SKM-1 treated with dmso at 0.1 percent for 144 hours (cell line): ENCODE measurements at regions not wholly inside any gene's neighbourhood (a gene's known extent, or its start where the extent isn't known, plus 50 kb on each side); places are given as distances from the start of the nearest gene placed in this dataset.

ENCODE experiments used
- DNase-seq: peaks from one replicate; lab custom pipeline; 2025; ENCODE audit not compliant: unreplicated experiment; lab: John Stamatoyannopoulos, UW

DNA sequence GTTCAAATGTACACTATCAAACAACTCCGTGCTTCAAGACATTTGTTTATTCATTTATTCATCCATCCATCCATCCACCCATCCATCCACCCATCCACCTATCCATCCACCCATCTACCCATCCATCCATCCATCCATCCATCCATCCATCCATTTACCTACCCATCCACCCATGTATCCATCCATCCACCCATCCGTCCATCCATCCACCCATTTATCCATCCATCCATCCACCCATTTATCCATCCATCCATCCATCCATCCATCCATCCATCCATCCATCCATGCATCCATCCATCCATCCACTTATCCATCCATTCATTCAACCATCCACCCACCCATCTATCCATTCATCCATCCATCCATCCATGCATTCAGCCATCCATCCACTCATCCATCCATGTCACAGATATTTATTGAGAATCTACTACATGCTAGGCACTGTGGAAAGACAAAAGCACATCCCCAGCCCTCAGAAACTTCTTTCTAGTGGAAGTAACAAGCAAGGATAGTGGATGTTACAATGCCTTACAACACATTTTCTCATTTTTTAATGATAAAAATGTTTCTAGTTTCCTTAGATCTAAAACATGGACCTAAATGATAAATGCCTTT lies 237.6 kb downstream of the ZNF536 start:
- no peak for DNase-seq

DNA sequence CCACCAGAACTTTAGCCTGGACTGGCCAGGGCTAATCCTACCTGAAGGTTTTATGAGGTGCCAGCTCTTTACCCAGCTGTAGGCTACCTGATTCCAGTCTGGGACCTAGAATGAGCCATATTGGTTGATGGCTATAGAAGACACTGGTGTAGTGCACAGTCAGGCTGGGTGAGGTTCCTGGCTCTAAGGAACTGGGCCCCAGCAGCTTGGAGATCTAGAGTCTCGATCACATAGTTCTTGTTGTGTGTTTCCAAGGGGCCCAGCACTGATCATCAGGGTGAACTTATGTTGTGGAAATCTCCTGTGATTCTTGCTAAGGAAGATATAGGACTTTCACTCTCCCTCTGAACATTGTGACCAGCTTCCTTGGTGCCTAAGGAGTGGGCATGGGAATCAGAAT lies 236.3 kb downstream of the ZNF536 start:
- DNase-seq, result no peak
